ENCODE measurements at regions not wholly inside any gene's neighbourhood (a gene's known extent, or its start where the extent isn't known, plus 50 kb on each side); places are given as distances from the start of the nearest gene placed in this dataset.

- H3K9ac ChIP-seq (replicated peaks; ENCODE audit: extremely low read depth, insufficient read depth, low read length) = no peak overlapping the region
- H3K9me3 ChIP-seq (replicated peaks; ENCODE audit: control insufficient read depth, insufficient read depth, low read length) = no peaks in the 10 kb centered on the region
- H3K9me1 ChIP-seq (replicated peaks; ENCODE audit: control insufficient read depth, extremely low read depth, insufficient read depth, low read length) = no peaks in the 10 kb centered on the region
- BruUV-seq (replicated peaks) = no TSS peak
- H2AFZ ChIP-seq (ENCODE audit: low read depth, low read length) = no peak overlapping the region
- no peak overlapping the region for H3K4me2 ChIP-seq (ENCODE audit: insufficient read depth, low read length)
- H3K4me1 ChIP-seq (ENCODE audit: control insufficient read depth, extremely low read depth, insufficient read depth, low read length) = no peaks in the 10 kb centered on the region
- H4K20me1 ChIP-seq (replicated peaks; ENCODE audit: control insufficient read depth, extremely low read depth, insufficient read depth, low read length) = no peaks in the 10 kb centered on the region
- CTCF ChIA-PET = no interaction called here
- no peak overlapping the region for H3K27ac ChIP-seq (ENCODE audit: insufficient read depth, low read depth, low read length)
- no peaks in the 10 kb centered on the region for H3K27me3 ChIP-seq (ENCODE audit: control insufficient read depth in 2 of 2, insufficient read depth in 2 of 2, low read length in 2 of 2)
- dilution Hi-C loops (cut with MboI; ENCODE audit: extremely low pct_ligation_motif_present, low sequenced_read_pairs) (no loop called here), intact Hi-C loops (cut with micrococcal nuclease) (no loop called here)
- H3K79me2 ChIP-seq (ENCODE audit: control insufficient read depth, insufficient read depth, low read length) = no peaks in the 10 kb centered on the region
- POLR2A ChIA-PET = no interaction called here
- TF ChIP-seq CTCF (IDR thresholded peaks at IDR 0.05; ENCODE audit: extremely low read depth in 1 of 2, insufficient read depth in 1 of 2, low read depth in 1 of 2, low read length in 2 of 2) = no peak
- TF ChIP-seq MYC (IDR thresholded peaks at IDR 0.05; ENCODE audit: low read depth, low read length) = no peak
- no peak for TF ChIP-seq GATA2 (IDR thresholded peaks at IDR 0.05; ENCODE audit: insufficient read depth, insufficient read length, low read depth, low read length)
- no peak for TF ChIP-seq MAX (IDR thresholded peaks at IDR 0.05; ENCODE audit: insufficient read depth, insufficient read length)
- no peak for TF ChIP-seq JUN (IDR thresholded peaks at IDR 0.05; ENCODE audit: borderline replicate concordance, insufficient read depth, insufficient read length, low read depth)
- TF ChIP-seq POLR2A (IDR thresholded peaks at IDR 0.05; ENCODE audit: low read depth, low read length) = no peak
- TF ChIP-seq POLR2AphosphoS5 (IDR thresholded peaks at IDR 0.05; ENCODE audit: insufficient read depth, low read depth, low read length) = no peak
- no peak for TF ChIP-seq EZH2 (IDR thresholded peaks at IDR 0.05; ENCODE audit: borderline replicate concordance, low read depth, low read length, severe bottlenecking)
- TF ChIP-seq FOS (IDR thresholded peaks at IDR 0.05; ENCODE audit: borderline replicate concordance, insufficient read depth, low read length) = no peak
- DNase-seq (ENCODE audit: low read depth, low spot score) (no peak), FAIRE-seq (no peak)
- H3K4me3 ChIP-seq (replicated peaks in 1 of 3; ENCODE audit: insufficient read depth in 1 of 3, low read depth in 1 of 3, low read length in 3 of 3) = no peak overlapping the region
- no peaks in the 10 kb centered on the region for H3K36me3 ChIP-seq (ENCODE audit: control insufficient read depth in 2 of 2, extremely low read depth in 1 of 2, insufficient read depth in 2 of 2, low read length in 2 of 2)
Measured at GRCh38 chr16:88301886-88302285, 80.9 kb upstream of the ZNF469 start.
